ENCODE measurements at regions not wholly inside any gene's neighbourhood (a gene's known extent, or its start where the extent isn't known, plus 50 kb on each side); places are given as distances from the start of the nearest gene placed in this dataset.

GRCh38 chr4:166259081-166259480 lies 386.0 kb downstream of the TLL1 start:
- no peak for DNase-seq

GRCh38 chr4:166274136-166274761 lies 401.2 kb downstream of the TLL1 start:
- no peak for DNase-seq

DNA sequence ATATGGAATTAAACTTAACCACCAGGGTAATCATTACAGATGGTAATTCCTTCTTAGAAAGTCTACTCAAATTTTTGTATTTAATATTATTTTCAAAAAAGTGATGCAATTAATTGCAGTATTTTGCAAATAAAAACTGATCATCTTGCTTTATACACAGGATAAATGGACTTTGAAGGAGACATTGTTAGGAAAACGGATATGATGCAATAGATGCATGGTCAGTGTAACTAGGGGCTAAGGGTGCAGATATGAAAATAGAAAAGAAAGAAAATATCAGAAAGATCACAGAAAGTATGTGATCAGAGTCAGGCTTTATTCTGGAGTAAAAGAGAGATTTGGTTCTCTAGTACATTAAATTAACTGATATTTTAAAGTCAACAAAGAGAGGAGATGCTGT lies 401.7 kb downstream of the TLL1 start:
- no peak for DNase-seq

GRCh38 chr4:166277401-166277800 lies 404.4 kb downstream of the TLL1 start:
- no peak for DNase-seq

DNA sequence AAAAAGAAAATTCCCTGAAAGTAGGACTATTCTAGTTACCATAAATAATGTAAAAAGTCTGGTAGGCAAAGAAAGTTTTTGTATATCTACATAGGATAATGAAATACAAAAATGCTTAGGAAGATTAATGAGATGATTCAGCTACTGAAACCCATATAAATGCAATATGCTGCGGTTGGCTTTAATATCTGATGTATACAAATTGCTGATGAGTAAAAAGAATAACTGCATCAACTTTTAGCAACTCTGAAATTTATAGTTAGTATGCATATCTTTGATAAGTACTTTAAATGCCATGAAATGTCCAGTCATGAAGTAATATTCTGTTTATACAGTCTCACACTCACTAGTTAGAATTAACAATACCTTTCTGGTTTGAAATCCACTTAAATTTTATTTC lies 404.8 kb downstream of the TLL1 start:
- DNase-seq, result no peak

DNA sequence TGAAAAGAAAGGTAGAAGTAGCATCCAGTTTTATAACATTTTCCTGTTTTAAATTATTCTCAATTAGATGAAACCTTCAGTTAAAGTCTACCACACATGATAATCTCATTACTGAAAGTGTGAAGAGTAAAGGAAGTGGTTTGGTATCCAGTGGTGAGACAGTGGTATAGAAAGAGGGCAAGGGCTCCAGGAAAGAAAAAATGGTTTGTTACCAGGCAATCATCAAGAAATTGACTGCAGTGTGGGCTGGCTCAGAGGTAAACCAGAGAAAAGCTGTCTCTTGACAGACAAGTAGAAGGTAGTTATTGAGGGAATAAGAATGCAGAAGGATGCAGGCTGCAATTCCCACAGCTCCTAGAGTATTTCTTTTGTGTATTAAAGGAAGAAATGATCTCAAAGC lies 406.2 kb downstream of the TLL1 start:
- DNase-seq, result no peak

- no peak for DNase-seq
Measured at GRCh38 chr4:166280642-166281041, 407.6 kb downstream of the TLL1 start.

DNA sequence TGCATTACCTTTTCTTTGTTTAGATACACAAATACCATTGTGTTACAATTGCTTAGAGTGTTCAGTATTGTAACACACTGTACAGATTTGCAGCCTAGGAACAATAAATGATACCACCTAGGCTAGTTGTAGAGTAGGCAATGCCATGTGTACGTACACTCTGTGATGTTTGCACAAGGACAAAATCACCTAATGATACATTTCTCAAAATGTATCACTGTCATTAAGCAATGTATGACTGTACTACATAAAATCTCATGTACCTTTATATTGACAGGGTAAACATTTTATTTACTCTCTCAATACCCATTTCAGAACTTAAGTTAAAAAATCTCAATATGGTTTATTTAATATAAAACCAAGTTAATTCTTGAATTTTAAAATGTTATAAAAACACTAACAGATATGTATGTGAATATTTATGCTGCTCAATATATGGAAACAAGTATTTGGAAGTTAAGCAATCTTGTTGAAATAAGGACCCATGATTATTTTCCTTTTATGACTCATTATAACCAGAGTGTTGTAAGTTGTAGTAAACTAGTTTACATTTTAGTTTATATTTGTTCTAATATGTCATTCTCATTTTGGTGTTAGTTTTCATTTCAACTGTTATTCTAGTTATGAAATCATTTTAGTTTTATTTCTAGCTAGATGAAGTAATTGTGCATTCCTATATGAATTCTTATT lies 409.2 kb downstream of the TLL1 start:
- no peak for DNase-seq

- DNase-seq, result no peak
Measured at GRCh38 chr4:166284221-166284620, 411.2 kb downstream of the TLL1 start.

- no peak for DNase-seq
Measured at GRCh38 chr4:166290426-166290825, 417.4 kb downstream of the TLL1 start.

DNA sequence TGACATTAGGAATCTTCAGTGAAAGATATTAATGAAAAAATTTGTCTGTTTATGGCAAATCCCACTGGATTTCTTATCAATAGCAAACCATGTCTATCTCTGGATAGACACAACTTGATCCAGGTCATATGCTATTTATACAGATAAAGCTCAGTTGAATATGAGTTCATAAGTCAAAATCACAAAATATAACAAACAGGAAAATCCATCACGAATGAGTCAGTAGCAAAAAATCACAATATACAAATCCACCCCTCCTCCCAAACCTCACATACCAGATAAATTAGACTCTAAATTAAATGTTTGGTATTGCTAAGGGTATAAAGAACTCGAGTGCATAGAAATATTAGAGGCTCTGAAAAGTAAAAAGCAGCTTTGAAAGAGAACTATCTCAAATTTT lies 420.5 kb downstream of the TLL1 start:
- no peak for DNase-seq

DNA sequence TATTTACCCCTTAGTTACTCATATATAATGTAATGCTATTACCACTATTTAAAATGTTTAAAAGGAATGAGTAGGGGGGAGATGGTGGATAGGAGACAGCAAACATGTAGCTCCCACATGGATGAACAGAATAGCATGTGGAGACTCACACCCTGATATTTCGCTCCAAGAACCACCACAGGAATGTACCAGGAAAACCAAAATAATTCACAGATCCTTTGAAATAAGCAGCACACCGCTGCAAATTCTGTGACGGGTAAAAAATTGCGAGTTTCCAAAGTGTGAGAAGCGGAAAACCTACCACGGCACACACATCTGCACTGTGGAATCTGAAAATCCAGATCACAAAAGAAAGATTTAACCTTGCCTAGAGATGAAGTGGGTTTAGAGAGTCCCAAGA lies 428.2 kb downstream of the TLL1 start:
- no peak for DNase-seq

- DNase-seq, result no peak
Measured at GRCh38 chr4:166308647-166309046, 435.6 kb downstream of the TLL1 start.

DNA sequence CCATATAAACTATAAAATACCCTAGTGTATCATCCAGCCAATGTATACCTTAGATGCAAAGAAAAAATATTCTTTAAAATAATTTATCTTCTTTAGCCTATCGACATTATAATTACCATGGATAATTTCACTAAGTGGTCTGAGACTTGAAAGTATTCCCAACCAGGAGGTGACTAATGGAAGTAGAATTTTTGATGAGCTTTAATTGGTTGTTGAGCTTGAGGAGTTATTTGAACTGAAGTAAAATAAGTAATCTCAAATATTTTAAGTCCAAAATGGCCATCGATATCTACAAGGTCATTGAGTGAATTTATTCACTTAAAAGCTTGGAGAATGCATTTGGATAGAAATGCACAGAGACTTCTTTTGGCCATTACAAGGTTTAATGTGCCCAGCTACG lies 436.2 kb downstream of the TLL1 start:
- no peak for DNase-seq

DNA sequence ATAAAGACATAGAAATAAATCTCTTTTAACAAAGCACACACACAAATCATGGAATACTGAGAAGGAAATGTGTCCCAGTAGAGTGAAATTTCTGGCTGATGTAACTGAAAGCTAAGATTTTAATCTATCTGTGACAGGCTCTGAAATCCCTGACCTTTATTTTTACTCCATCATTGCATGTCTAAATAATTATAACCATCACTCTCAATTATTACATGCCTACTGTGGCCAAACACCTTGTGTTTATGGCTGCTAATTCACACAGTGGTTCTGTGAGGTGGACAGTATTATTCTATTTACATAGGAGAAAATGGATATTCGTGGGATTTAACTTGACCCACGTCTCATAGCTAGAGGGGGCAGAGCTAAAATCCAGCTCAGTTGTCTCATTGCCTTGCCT lies 438.1 kb downstream of the TLL1 start:
- DNase-seq, result no peak

DNA sequence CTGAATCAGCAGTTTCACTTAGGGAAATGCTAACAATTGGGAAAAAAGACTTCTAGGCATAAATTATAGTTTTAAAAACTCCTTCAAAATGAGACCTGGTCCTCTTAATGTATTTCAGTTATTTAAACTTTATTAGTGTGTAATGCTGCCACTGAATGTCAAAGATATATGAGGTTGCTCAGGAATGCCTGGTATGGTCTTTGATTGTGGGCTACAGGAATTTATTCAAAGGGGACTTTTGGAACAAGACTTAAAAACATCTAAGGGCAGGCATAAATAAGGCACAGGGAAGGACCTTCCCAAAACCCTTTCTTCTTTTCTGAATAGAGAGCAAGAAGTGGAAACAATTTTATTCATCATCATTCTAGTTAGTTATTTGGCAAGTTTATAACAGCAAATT lies 439.1 kb downstream of the TLL1 start:
- no peak for DNase-seq

- DNase-seq, result no peak
Measured at GRCh38 chr4:166314902-166315301, 441.9 kb downstream of the TLL1 start.

- no peak for DNase-seq
Measured at GRCh38 chr4:166315721-166316467, 442.9 kb downstream of the TLL1 start.

DNA sequence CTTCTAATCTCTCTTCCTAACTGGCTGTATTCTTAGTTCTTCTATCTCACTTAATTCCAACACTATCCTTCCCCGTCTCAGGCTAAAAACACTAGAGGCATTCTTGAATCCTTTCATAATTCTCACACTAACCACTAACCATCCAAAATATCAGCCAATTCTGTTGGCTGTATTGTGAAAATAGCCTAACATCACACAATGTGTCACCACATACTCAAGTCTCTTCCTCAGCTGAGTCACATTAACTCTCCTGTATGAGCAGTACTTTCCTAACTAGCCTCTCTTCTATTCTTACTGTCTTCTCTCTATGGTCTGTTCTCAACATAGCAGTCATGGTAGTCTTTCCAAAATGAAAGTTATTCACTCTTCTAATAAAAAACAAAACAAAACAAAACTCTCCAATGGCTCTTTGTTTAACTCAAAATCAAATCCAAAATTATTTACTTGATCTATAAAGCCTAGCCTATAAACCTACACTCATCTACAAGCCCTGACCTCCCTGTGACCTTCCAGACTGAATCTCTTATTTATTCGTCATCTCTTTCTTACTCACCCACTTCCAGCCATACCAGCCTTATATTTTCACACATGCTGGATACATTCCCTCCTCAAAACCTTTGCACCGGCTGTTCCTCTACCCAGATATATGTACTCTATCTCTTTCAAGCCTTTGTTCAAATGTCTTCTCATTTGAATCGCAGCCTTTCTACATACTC lies 445.9 kb downstream of the TLL1 start:
- no peak for DNase-seq

GRCh38 chr4:166323250-166323649 lies 450.2 kb downstream of the TLL1 start:
- no peak for DNase-seq

- DNase-seq, result no peak
Measured at GRCh38 chr4:166324321-166324720, 451.3 kb downstream of the TLL1 start.

- no peak for DNase-seq
Measured at GRCh38 chr4:166335256-166335938, 462.4 kb downstream of the TLL1 start.

Data from hypothalamus (tissue), 51 donors.